PC-3 (cell line): ENCODE measurements at regions not wholly inside any gene's neighbourhood (a gene's known extent, or its start where the extent isn't known, plus 50 kb on each side); places are given as distances from the start of the nearest gene placed in this dataset.
A peak's percentile ranks its signal among the peaks of the same experiment; 100 is the strongest.

ENCODE experiments used
- ATAC-seq: fragments of 200-7000 bp; cut with Tn5 transposase; 2 replicates; pipeline ENCODE4 v1.9.1; 2020; ENCODE audit warnings: mild to moderate bottlenecking, moderate library complexity
- BruUV-seq: library from RNA; stranded (reverse); fragments of 400-500 nt; replicated peaks from 2 replicates; lab custom pipeline; 2021; lab: Mats Ljungman, UMichigan
- CTCF ChIA-PET: fragments of 300-600 bp; sonication (Branson Sonifier 250); formaldehyde crosslinking; loops from one replicate; lab custom pipeline; 2022; ENCODE audit warnings: antibody characterized with exemption; lab: Charles Lee
- POLR2A ChIA-PET: fragments of 300-600 bp; sonication (Branson Sonifier 250); formaldehyde crosslinking; loops from one replicate; lab custom pipeline; 2022; ENCODE audit warnings: antibody characterized with exemption; ENCODE audit not compliant: unreplicated experiment; lab: Charles Lee
- DNase-seq: peaks from one replicate; pipeline ENCODE4 v3.0.0-alpha.2; 2015
- H2AFZ ChIP-seq: fragments of 300-600 bp; sonication (generic); 2 replicates; pipeline ENCODE4 v1.6.0; 2016; ENCODE audit warnings: antibody characterized with exemption, low read length
- H3F3A ChIP-seq: fragments of 300-600 bp; sonication (generic); one replicate; pipeline ENCODE4 v1.6.0; 2017; ENCODE audit warnings: antibody characterized with exemption, low read length, control low read depth, mild to moderate bottlenecking; ENCODE audit not compliant: unreplicated experiment
- H3K27ac ChIP-seq: fragments of 300-600 bp; sonication (generic); 2 replicates; pipeline ENCODE4 v1.5.1; 2016; ENCODE audit warnings: mild to moderate bottlenecking, low read length
- H3K27me3 ChIP-seq: fragments of 300-600 bp; sonication (generic); 2 replicates; pipeline ENCODE4 v1.6.1; 2016; ENCODE audit warnings: low read length, mixed read lengths
- H3K36me3 ChIP-seq: fragments of 300-600 bp; sonication (generic); 2 replicates; pipeline ENCODE4 v1.6.1; 2016; ENCODE audit warnings: low read depth, mixed run types, low read length, mixed read lengths
- H3K4me1 ChIP-seq: fragments of 300-600 bp; sonication (generic); 2 replicates; pipeline ENCODE4 v1.5.1; 2016; ENCODE audit warnings: low read length; ENCODE audit not compliant: insufficient read depth
- H3K4me2 ChIP-seq: fragments of 300-600 bp; sonication (generic); 2 replicates; pipeline ENCODE4 v1.6.0; 2016; ENCODE audit warnings: low read length
- H3K4me3 ChIP-seq: fragments of 300-600 bp; sonication (generic); 2 replicates; pipeline ENCODE4 v1.5.1; 2016; ENCODE audit warnings: mild to moderate bottlenecking, low read length, mixed read lengths
- H3K79me2 ChIP-seq: fragments of 300-600 bp; sonication (generic); 2 replicates; pipeline ENCODE4 v1.6.1; 2017; ENCODE audit warnings: low read length, mixed read lengths
- H3K9ac ChIP-seq: fragments of 300-600 bp; sonication (generic); 2 replicates; pipeline ENCODE4 v1.6.0; 2016; ENCODE audit warnings: mild to moderate bottlenecking, low read length
- H3K9me2 ChIP-seq: fragments of 300-600 bp; sonication (generic); replicated peaks from 2 replicates; pipeline ENCODE4 v1.6.1; 2016; ENCODE audit warnings: mixed run types, low read length, mixed read lengths
- H3K9me3 ChIP-seq: fragments of 300-600 bp; sonication (generic); 2 replicates; pipeline ENCODE4 v1.6.1; 2016; ENCODE audit warnings: low read length, mixed read lengths
- H4K20me1 ChIP-seq: fragments of 300-600 bp; sonication (generic); 2 replicates; pipeline ENCODE4 v1.6.1; 2016; ENCODE audit warnings: low read length, mixed read lengths
- CTCF ChIP-seq: fragments of 300-600 bp; sonication (generic); conservative IDR thresholded peaks from 2 replicates; pipeline ENCODE4 v1.5.1; 2017; ENCODE audit warnings: antibody characterized with exemption, low read depth, mild to moderate bottlenecking, low read length
- EZH2 ChIP-seq: fragments of 300-600 bp; sonication (generic); IDR thresholded peaks from one replicate; pipeline ENCODE4 v1.6.1; 2017; ENCODE audit warnings: antibody characterized with exemption, mild to moderate bottlenecking, low read length; ENCODE audit not compliant: unreplicated experiment
- EZH2phosphoT487 ChIP-seq: fragments of 300-600 bp; sonication (generic); IDR thresholded peaks from 2 replicates; pipeline ENCODE4 v1.6.1; 2018; ENCODE audit warnings: mild to moderate bottlenecking, antibody characterized with exemption, low read length, borderline replicate concordance
- intact Hi-C: fragments of 100-400 bp; cut with micrococcal nuclease; formaldehyde crosslinking; loops from 2 replicates; pipeline ENCODE4 v1.9.0; 2023

GRCh38 chr9:81497091-81497490 is 192.3 kb downstream of the TLE1 start:
- no peaks in the 10 kb centered on the region for H4K20me1 ChIP-seq
- no peaks in the 10 kb centered on the region for H3K79me2 ChIP-seq
- POLR2A ChIA-PET = no interaction called here
- H3K4me3 ChIP-seq = no peak overlapping the region
- H3K9me3 ChIP-seq = no peaks in the 10 kb centered on the region
- no peak overlapping the region for H3K9ac ChIP-seq
- H3K27me3 ChIP-seq = no peaks in the 10 kb centered on the region
- H3K9me2 ChIP-seq = no peaks in the 10 kb centered on the region
- H3K4me1 ChIP-seq = peaks cover 32% of the 10 kb centered on the region
- no peak overlapping the region for H3K27ac ChIP-seq
- no TSS peak for BruUV-seq
- ATAC-seq (no peak), DNase-seq (no peak)
- H3F3A ChIP-seq = peaks cover 6% of the 10 kb centered on the region
- CTCF ChIA-PET = no interaction called here
- no peak overlapping the region for H2AFZ ChIP-seq
- intact Hi-C loops = loop anchor here (10.0 kb wide), 2 partner anchors 182 to 372 kb away; no protein-coding TSS in a partner anchor
- no peak overlapping the region for H3K4me2 ChIP-seq
- TF ChIP-seq EZH2phosphoT487 (no peak), CTCF (no peak), EZH2 (no peak)
- no peaks in the 10 kb centered on the region for H3K36me3 ChIP-seq

- no peak overlapping the region for H2AFZ ChIP-seq
- peak; percentile 90 for DNase-seq
- ATAC-seq = peak; percentile 83
- intact Hi-C loops = loop anchor here (1.0 to 10.0 kb wide), 7 partner anchors 81 to 368 kb away; no protein-coding TSS in a partner anchor
- ChIA-PET POLR2A (no interaction called here), CTCF (interaction anchor here (0.7 kb wide), 1 partner anchor 95 kb away, joined by 4 read pairs; no protein-coding TSS in a partner anchor)
- H3K36me3 ChIP-seq = no peaks in the 10 kb centered on the region
- no peaks in the 10 kb centered on the region for H4K20me1 ChIP-seq
- no peaks in the 10 kb centered on the region for H3K9me2 ChIP-seq
- peaks cover 6% of the 10 kb centered on the region for H3F3A ChIP-seq
- H3K27me3 ChIP-seq = no peaks in the 10 kb centered on the region
- peak overlapping the region; percentile 52 for H3K4me2 ChIP-seq
- H3K9ac ChIP-seq = peak overlapping the region; percentile 25; the same call in 1 of the 2 replicates
- BruUV-seq = no TSS peak
- no peak overlapping the region for H3K4me3 ChIP-seq
- H3K79me2 ChIP-seq = no peaks in the 10 kb centered on the region
- H3K4me1 ChIP-seq = peaks cover 40% of the 10 kb centered on the region
- H3K27ac ChIP-seq = peak overlapping the region; percentile 90
- H3K9me3 ChIP-seq = no peaks in the 10 kb centered on the region
- no peak for TF ChIP-seq EZH2
- no peak for TF ChIP-seq EZH2phosphoT487
- no peak for TF ChIP-seq CTCF
Measured at GRCh38 chr9:81492710-81493447, 196.5 kb downstream of the TLE1 start.
